HEK293 (cell line): ENCODE measurements at regions not wholly inside any gene's neighbourhood (a gene's known extent, or its start where the extent isn't known, plus 50 kb on each side); places are given as distances from the start of the nearest gene placed in this dataset.

Experiments
- CTCF ChIA-PET: fragments of 350-600 bp; formaldehyde crosslinking; extraction: SDS; loops from one replicate; lab custom pipeline; 2021; ENCODE audit warnings: antibody characterized with exemption; lab: Yijun Ruan, JAX
- POLR2A ChIA-PET: fragments of 300-600 bp; formaldehyde crosslinking; extraction: SDS; loops from one replicate; lab custom pipeline; 2020; ENCODE audit warnings: antibody characterized with exemption, inconsistent platforms; lab: Yijun Ruan, JAX
- H3K27ac ChIP-seq: fragments of 200-500 bp; sonication (Bioruptor generic); 2 replicates; pipeline ENCODE4 v1.5.1; 2014; ENCODE audit warnings: low read depth, low read length, control low read depth, inconsistent platforms; ENCODE audit errors: extremely low read depth
- H3K36me3 ChIP-seq, 2 experiments: fragments of 200-500 bp in 1 of 2; sonication (Bioruptor generic) in 1 of 2; 1 replicate in 1 of 2; 2 replicates in 1 of 2; pipeline ENCODE4 v1.5.1; 2014 to 2017; ENCODE audit warnings: inconsistent platforms in 2 of 2, low read length in 2 of 2; ENCODE audit not compliant: control insufficient read depth in 2 of 2, insufficient read depth in 1 of 2
- H3K4me1 ChIP-seq: fragments of 200-500 bp; sonication (Bioruptor generic); 2 replicates; pipeline ENCODE4 v1.5.1; 2014; ENCODE audit warnings: mild to moderate bottlenecking, low read length, inconsistent platforms; ENCODE audit not compliant: control insufficient read depth, insufficient read depth
- H3K4me3 ChIP-seq: 2 replicates; pipeline ENCODE4 v1.5.1; 2011; ENCODE audit warnings: low read depth, mild to moderate bottlenecking, control low read depth, low read length, moderate library complexity
- H3K9me3 ChIP-seq: fragments of 200-500 bp; sonication (Bioruptor generic); 2 replicates; pipeline ENCODE4 v1.5.1; 2014; ENCODE audit warnings: low read depth, low read length, inconsistent platforms; ENCODE audit not compliant: control insufficient read depth, insufficient read depth
- BCL11A ChIP-seq: fragments of 450-650 bp; formaldehyde crosslinking; IDR thresholded peaks from 2 replicates; pipeline ENCODE4 v1.5.1; 2016; ENCODE audit warnings: low read depth, missing biosample characterization, missing genetic modification characterization
- GLI2 ChIP-seq: fragments of 450-650 bp; formaldehyde crosslinking; IDR thresholded peaks from 2 replicates; pipeline ENCODE4; 2017; ENCODE audit warnings: missing biosample characterization, missing genetic modification characterization, low read depth, borderline replicate concordance
- GLIS2 ChIP-seq: fragments of 450-650 bp; formaldehyde crosslinking; IDR thresholded peaks from 2 replicates; pipeline ENCODE4 v1.5.1; 2016; ENCODE audit warnings: missing biosample characterization, missing genetic modification characterization
- SCRT2 ChIP-seq: fragments of 450-650 bp; formaldehyde crosslinking; IDR thresholded peaks from 2 replicates; pipeline ENCODE4 v1.5.1; 2016; ENCODE audit warnings: missing biosample characterization, missing genetic modification characterization
- SP2 ChIP-seq: fragments of 450-650 bp; formaldehyde crosslinking; IDR thresholded peaks from 2 replicates; pipeline ENCODE4 v1.5.1; 2016; ENCODE audit warnings: missing biosample characterization, missing genetic modification characterization
- TRIM28 ChIP-seq: IDR thresholded peaks from 2 replicates; pipeline ENCODE4 v1.6.1; 2011; ENCODE audit warnings: low read length, control low read depth, borderline replicate concordance
- ZBTB17 ChIP-seq: fragments of 450-650 bp; formaldehyde crosslinking; IDR thresholded peaks from 2 replicates; pipeline ENCODE4 v1.5.1; 2016; ENCODE audit warnings: missing biosample characterization, missing genetic modification characterization
- ZFHX2 ChIP-seq: fragments of 450-650 bp; formaldehyde crosslinking; conservative IDR thresholded peaks from 2 replicates; pipeline ENCODE4 v1.5.1; 2016; ENCODE audit warnings: missing biosample characterization, missing genetic modification characterization
- ZNF148 ChIP-seq: fragments of 450-650 bp; formaldehyde crosslinking; IDR thresholded peaks from 2 replicates; pipeline ENCODE4 v1.5.0; 2017; ENCODE audit warnings: missing biosample characterization, missing genetic modification characterization, borderline replicate concordance
- ZNF202 ChIP-seq: fragments of 450-650 bp; formaldehyde crosslinking; IDR thresholded peaks from 2 replicates; pipeline ENCODE4 v1.5.1; 2016; ENCODE audit warnings: missing biosample characterization, missing genetic modification characterization, borderline replicate concordance
- ZNF266 ChIP-seq: fragments of 450-650 bp; formaldehyde crosslinking; IDR thresholded peaks from 2 replicates; pipeline ENCODE4 v1.5.1; 2016; ENCODE audit warnings: missing biosample characterization, missing genetic modification characterization, low read depth
- ZNF292 ChIP-seq: fragments of 450-650 bp; formaldehyde crosslinking; IDR thresholded peaks from 2 replicates; pipeline ENCODE4 v1.5.1; 2016; ENCODE audit warnings: low read depth, missing biosample characterization, missing genetic modification characterization, borderline replicate concordance
- ZNF311 ChIP-seq: fragments of 450-650 bp; formaldehyde crosslinking; IDR thresholded peaks from 2 replicates; pipeline ENCODE4 v1.5.1; 2017; ENCODE audit warnings: missing biosample characterization, missing genetic modification characterization, borderline replicate concordance
- ZNF341 ChIP-seq: fragments of 450-650 bp; formaldehyde crosslinking; IDR thresholded peaks from 2 replicates; pipeline ENCODE4; 2016; ENCODE audit warnings: low read depth, missing biosample characterization, missing genetic modification characterization
- ZNF449 ChIP-seq: fragments of 450-650 bp; formaldehyde crosslinking; IDR thresholded peaks from 2 replicates; pipeline ENCODE4 v1.5.1; 2017; ENCODE audit warnings: missing biosample characterization, mild to moderate bottlenecking, missing genetic modification characterization, moderate library complexity
- ZNF514 ChIP-seq: fragments of 450-650 bp; formaldehyde crosslinking; IDR thresholded peaks from 2 replicates; pipeline ENCODE4 v1.5.1; 2016; ENCODE audit warnings: missing biosample characterization, missing genetic modification characterization
- ZNF555 ChIP-seq: fragments of 450-650 bp; formaldehyde crosslinking; conservative IDR thresholded peaks from 2 replicates; pipeline ENCODE4 v1.5.1; 2017; ENCODE audit warnings: missing biosample characterization, mild to moderate bottlenecking, missing genetic modification characterization, inconsistent platforms
- ZNF560 ChIP-seq: fragments of 450-650 bp; formaldehyde crosslinking; IDR thresholded peaks from 2 replicates; pipeline ENCODE4 v1.5.1; 2017; ENCODE audit warnings: missing biosample characterization, missing genetic modification characterization, borderline replicate concordance
- ZNF692 ChIP-seq: fragments of 450-650 bp; formaldehyde crosslinking; IDR thresholded peaks from 2 replicates; pipeline ENCODE4 v1.5.1; 2016; ENCODE audit warnings: missing biosample characterization, missing genetic modification characterization
- TF ChIP-seq, protein P1 (sequence below): fragments of 450-650 bp; formaldehyde crosslinking; IDR thresholded peaks from 2 replicates; pipeline ENCODE4 v1.5.1; 2016; ENCODE audit warnings: missing biosample characterization, missing genetic modification characterization, borderline replicate concordance

DNA sequence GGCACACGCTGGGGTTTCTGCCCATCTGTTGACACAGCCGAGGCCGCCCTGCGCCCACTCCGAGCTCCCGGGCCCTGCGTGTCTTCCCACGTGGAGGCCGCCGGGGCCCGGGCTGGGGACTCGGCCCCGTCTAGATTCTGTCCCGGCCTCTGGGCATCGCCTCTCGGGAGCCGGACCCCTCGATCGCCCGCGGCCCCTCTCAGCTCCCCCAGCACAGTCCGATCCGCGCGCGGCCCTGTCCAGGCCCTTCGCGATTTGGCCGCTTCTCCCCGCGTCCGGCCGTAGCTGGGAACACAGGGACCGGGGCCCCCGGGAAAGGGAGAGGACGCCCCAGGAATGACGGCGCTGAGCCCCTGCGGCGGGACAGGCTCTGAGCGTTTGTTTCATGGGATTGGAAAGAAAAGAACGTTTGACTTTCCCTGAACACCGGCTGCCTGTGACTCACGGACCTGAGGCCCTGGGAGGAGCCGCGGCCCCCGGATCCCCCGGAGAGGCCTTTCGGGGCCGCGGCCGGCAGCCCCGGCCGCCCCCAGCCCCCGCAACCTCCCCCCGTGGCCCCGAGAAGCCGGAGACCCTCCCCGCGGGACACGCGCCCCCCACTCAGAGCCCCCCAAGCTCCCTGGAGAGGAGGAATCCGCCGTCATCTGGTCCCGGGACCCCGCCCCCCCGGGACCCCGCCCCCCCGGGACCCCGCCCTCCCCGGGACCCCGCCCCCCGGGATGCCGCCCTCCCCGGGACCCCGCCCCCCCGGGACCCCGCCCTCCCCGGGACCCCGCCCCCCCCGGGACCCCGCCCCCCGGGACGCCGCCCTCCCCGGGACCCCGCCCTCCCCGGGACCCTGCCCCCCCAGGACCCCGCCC lies 62.7 kb upstream of the CTDP1 start:
- peaks cover 2% of the 10 kb centered on the region; the same call in 1 of the 2 replicates for H3K9me3 ChIP-seq
- H3K4me3 ChIP-seq, result no peak overlapping the region
- no peak overlapping the region for H3K27ac ChIP-seq
- no peaks in the 10 kb centered on the region for H3K4me1 ChIP-seq
- ChIA-PET CTCF (no interaction called here), POLR2A (no interaction called here)
- H3K36me3 ChIP-seq, result no peaks in the 10 kb centered on the region
- TF ChIP-seq GLI2, result no peak
- TF ChIP-seq ZNF692 (tag by site-specific recombination), result no peak

DNA sequence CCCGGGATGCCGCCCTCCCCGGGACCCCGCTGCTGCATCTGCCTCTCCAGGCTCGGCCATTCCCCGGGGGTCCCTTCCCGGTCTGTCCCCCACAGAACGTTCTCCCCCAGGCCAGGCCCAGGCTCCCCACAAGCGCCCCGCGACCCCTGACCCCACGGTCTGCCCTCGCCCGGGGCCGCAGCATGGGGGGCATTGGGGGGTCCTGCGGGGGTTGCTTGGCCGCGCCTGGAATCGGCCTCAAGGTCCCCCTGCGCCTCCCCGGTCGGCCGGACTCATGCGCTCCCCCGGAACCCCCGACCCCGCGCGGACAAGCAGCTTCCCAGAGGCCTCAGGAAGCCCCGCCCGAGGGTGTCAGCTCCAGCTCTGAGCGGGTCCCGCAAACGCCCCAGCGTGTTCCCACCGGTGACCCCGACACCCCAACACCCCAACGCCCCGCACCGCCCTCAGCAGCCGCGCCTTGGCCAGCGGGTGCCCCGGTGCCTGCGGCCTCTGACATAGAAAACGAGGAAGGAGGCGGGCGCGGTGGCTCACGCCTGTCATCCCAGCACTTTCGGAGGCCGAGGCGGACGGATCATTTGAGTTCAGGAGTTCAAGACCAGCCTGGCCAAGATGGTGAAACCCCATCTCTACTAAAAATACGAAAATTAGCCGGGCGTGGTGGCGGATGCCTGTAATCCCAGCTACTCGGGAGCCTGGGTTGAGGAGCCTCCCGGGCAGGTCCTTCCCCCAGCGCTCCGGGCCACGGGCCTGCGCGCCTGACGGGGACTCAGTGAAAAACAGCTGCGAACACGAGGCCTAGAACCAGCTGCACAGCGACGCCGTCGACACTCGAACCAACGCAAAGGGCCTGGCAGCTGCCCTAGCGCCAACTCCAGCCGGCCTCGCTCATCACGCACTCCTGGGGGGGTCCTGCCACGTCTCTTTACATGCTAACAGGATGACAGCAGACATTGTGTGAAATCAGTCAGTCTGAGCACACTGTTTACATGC lies 61.8 kb upstream of the CTDP1 start:
- POLR2A ChIA-PET, result no interaction called here
- H3K4me3 ChIP-seq, result no peak overlapping the region

More for the DNA sequence above, 61.8 kb upstream of the CTDP1 start:
- CTCF ChIA-PET, result interaction anchor here (0.6 kb wide), 1 partner anchor 347 kb away, joined by 5 read pairs; the partner anchor contains the start of gene HSBP1L1
- Histone ChIP-seq H3K4me1 (no peaks in the 10 kb centered on the region), H3K36me3 (no peaks in the 10 kb centered on the region), H3K9me3 (peaks cover 2% of the 10 kb centered on the region; the same call in 1 of the 2 replicates), H3K27ac (no peak overlapping the region)
- TF ChIP-seq ZNF292 (tag by site-specific recombination) (no peak), SCRT2 (tag by site-specific recombination) (no peak), ZNF341 (tag by site-specific recombination) (no peak), TRIM28 (no peak), ZNF148 (no peak), ZNF560 (tag by site-specific recombination) (no peak), ZNF202 (tag by site-specific recombination) (no peak), ZBTB17 (tag by site-specific recombination) (no peak), BCL11A (tag by site-specific recombination) (no peak), GLIS2 (tag by site-specific recombination) (no peak), ZNF311 (tag by site-specific recombination) (no peak), SP2 (tag by site-specific recombination) (no peak), GLI2 (no peak), ZFHX2 (tag by site-specific recombination) (no peak), ZNF266 (no peak), ZNF449 (tag by site-specific recombination) (no peak), ZNF514 (no peak), ZNF555 (tag by site-specific recombination) (no peak)
- TF ChIP-seq, protein P1, sequence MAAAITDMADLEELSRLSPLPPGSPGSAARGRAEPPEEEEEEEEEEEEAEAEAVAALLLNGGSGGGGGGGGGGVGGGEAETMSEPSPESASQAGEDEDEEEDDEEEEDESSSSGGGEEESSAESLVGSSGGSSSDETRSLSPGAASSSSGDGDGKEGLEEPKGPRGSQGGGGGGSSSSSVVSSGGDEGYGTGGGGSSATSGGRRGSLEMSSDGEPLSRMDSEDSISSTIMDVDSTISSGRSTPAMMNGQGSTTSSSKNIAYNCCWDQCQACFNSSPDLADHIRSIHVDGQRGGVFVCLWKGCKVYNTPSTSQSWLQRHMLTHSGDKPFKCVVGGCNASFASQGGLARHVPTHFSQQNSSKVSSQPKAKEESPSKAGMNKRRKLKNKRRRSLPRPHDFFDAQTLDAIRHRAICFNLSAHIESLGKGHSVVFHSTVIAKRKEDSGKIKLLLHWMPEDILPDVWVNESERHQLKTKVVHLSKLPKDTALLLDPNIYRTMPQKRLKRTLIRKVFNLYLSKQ (tag by site-specific recombination), result no peak
